ENCODE measurements at regions not wholly inside any gene's neighbourhood (a gene's known extent, or its start where the extent isn't known, plus 50 kb on each side); places are given as distances from the start of the nearest gene placed in this dataset.

DNA sequence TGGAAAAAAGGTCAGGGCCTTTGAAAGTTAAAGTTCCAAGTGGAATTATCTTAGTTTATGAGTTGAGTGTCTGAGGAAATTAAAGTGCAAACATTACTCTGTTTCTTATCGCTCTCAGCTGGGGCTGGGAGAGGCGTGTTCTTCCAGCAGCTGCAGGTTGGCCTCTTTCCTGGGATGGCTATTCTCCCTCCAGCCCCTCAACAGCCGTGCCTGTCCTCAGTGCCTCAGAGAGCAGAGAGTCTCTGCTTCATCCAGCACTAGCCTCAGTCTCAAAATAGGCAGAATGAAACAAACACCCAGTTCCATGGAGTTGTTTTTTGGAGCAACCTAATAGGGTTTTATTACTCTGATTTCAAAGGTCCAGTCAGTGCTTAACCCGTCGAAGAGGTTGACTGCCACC is 298.1 kb downstream of the GALR1 start:
- Mint-ChIP-seq H3K27me3 (no peaks in the 10 kb centered on the region), H3K9me3 (ENCODE audit: low read depth) (no peaks in the 10 kb centered on the region), H3K36me3 (ENCODE audit: insufficient read depth) (peaks cover 1% of the 10 kb centered on the region), H3K4me1 (ENCODE audit: low read depth) (peaks cover 15% of the 10 kb centered on the region), H3K27ac (no peak overlapping the region), H3K4me3 (ENCODE audit: low read depth) (no peak overlapping the region)
- DNase-seq (ENCODE audit: low spot score, unreplicated experiment): no peak
- TF ChIP-seq, protein P1, sequence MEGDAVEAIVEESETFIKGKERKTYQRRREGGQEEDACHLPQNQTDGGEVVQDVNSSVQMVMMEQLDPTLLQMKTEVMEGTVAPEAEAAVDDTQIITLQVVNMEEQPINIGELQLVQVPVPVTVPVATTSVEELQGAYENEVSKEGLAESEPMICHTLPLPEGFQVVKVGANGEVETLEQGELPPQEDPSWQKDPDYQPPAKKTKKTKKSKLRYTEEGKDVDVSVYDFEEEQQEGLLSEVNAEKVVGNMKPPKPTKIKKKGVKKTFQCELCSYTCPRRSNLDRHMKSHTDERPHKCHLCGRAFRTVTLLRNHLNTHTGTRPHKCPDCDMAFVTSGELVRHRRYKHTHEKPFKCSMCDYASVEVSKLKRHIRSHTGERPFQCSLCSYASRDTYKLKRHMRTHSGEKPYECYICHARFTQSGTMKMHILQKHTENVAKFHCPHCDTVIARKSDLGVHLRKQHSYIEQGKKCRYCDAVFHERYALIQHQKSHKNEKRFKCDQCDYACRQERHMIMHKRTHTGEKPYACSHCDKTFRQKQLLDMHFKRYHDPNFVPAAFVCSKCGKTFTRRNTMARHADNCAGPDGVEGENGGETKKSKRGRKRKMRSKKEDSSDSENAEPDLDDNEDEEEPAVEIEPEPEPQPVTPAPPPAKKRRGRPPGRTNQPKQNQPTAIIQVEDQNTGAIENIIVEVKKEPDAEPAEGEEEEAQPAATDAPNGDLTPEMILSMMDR (IDR thresholded peaks at IDR 0.05; ENCODE audit: unreplicated experiment): no peak

DNA sequence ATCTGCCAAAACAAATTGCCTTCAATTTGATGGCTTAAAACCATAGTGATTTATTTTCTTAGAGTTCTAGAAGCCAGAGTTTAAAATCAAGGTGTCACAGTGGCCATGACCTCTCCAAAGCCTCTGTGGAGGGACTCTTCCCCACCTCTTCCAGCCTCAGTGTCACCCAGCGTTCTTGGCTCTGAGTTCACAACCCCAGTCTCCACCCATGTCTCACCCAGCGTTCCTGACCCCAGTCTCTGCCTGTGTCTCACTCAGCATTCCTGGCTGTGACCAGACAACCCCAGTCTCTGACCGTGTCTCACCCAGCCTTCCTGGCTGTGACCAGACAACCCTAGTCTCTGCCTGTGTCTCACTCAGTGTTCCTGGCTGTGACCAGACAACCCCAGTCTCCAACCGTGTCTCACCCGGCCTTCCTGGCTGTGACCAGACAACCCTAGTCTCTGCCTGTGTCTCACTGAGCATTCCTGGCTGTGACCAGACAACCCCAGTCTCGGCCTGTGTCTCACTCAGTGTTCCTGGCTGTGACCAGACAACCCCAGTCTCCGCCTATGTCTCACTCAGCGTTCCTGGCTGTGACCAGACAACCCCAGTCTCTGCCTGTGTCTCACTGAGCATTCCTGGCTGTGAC is 299.3 kb downstream of the GALR1 start:
- TF ChIP-seq, protein P1 (IDR thresholded peaks at IDR 0.05; ENCODE audit: unreplicated experiment): no peak
- Mint-ChIP-seq H3K27me3 (no peaks in the 10 kb centered on the region), H3K9me3 (ENCODE audit: low read depth) (no peaks in the 10 kb centered on the region), H3K36me3 (ENCODE audit: insufficient read depth) (peaks cover 1% of the 10 kb centered on the region), H3K27ac (no peak overlapping the region), H3K4me1 (ENCODE audit: low read depth) (peaks cover 15% of the 10 kb centered on the region), H3K4me3 (ENCODE audit: low read depth) (no peak overlapping the region)
- DNase-seq (ENCODE audit: low spot score, unreplicated experiment): no peak

DNA sequence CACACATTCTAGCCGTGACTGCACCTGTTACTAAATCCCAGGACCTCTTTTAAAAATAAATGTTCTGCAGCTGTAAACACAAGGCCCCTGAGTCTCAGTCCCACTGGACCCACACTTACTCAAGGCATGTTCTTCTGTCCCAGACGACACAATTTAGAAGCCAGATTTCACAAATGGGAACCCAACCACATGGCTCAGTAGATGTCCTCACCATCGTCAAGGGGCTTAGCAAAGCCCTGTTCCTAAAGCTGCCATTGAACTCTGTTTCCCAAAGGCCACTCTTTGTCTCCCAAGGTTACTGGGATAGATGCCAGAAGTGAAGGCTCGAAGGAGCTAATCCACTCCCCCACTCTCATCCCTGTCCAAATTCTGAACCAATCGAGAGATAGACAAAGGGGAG is 301.0 kb downstream of the GALR1 start:
- H3K4me3 Mint-ChIP-seq (ENCODE audit: low read depth): no peak overlapping the region
- H3K36me3 Mint-ChIP-seq (ENCODE audit: insufficient read depth): peaks cover 1% of the 10 kb centered on the region
- H3K9me3 Mint-ChIP-seq (ENCODE audit: low read depth): no peaks in the 10 kb centered on the region
- no peaks in the 10 kb centered on the region for H3K27me3 Mint-ChIP-seq
- H3K4me1 Mint-ChIP-seq (ENCODE audit: low read depth): peaks cover 15% of the 10 kb centered on the region
- TF ChIP-seq, protein P1 (IDR thresholded peaks at IDR 0.05; ENCODE audit: unreplicated experiment): no peak
- DNase-seq (ENCODE audit: low spot score, unreplicated experiment): no peak
- no peak overlapping the region for H3K27ac Mint-ChIP-seq

DNA sequence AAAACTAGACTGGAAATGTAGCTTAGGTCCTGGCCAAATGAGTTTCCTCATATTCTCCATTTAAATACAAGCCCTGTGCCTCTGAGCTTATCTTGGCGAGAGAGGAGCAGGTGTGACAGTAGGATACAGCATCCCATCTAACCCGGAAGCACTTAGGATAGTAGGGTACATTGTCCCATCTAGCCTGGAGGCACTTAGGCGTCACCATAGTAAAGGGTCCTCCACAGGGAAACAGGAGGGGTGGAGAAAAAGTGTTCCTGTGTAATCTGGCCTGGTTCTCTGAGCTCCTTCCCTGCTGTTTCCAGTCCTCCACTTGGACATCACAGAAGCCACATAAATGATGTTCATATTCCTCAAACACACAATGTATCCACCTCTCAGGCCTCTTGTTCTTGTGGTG is 301.4 kb downstream of the GALR1 start:
- H3K27ac Mint-ChIP-seq: no peak overlapping the region
- peaks cover 15% of the 10 kb centered on the region for H3K4me1 Mint-ChIP-seq (ENCODE audit: low read depth)
- no peaks in the 10 kb centered on the region for H3K27me3 Mint-ChIP-seq
- no peak overlapping the region for H3K4me3 Mint-ChIP-seq (ENCODE audit: low read depth)
- H3K9me3 Mint-ChIP-seq (ENCODE audit: low read depth): no peaks in the 10 kb centered on the region
- TF ChIP-seq, protein P1 (IDR thresholded peaks at IDR 0.05; ENCODE audit: unreplicated experiment): no peak
- peaks cover 1% of the 10 kb centered on the region for H3K36me3 Mint-ChIP-seq (ENCODE audit: insufficient read depth)
- DNase-seq (ENCODE audit: low spot score, unreplicated experiment): no peak

DNA sequence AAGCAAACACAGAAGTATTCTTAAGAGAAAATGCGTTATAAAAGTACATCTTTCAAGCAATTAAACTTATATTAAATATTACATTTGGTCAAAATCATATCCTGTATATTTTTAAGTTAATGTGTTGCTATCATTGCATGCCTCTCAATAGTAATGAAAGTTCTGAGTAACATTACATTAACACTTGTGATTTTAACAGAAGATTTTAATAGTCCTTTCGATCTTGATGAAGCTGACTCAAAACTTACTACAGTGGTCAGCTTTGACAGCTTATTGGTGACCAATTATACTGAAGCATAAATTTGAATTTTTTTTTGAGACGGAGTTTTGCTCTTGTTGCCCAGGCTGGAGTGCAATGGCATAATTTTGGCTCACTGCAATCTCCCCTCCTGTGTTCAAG is 303.3 kb downstream of the GALR1 start:
- TF ChIP-seq, protein P1 (IDR thresholded peaks at IDR 0.05; ENCODE audit: unreplicated experiment): no peak

More for the DNA sequence above, 303.3 kb downstream of the GALR1 start:
- Mint-ChIP-seq H3K27me3 (no peaks in the 10 kb centered on the region), H3K4me1 (ENCODE audit: low read depth) (peaks cover 10% of the 10 kb centered on the region), H3K4me3 (ENCODE audit: low read depth) (no peak overlapping the region), H3K9me3 (ENCODE audit: low read depth) (no peaks in the 10 kb centered on the region), H3K27ac (no peak overlapping the region), H3K36me3 (ENCODE audit: insufficient read depth) (no peaks in the 10 kb centered on the region)
- no peak for DNase-seq (ENCODE audit: low spot score, unreplicated experiment)
